Fibroblast of lung (primary cell): ENCODE measurements at regions not wholly inside any gene's neighbourhood (a gene's known extent, or its start where the extent isn't known, plus 50 kb on each side); places are given as distances from the start of the nearest gene placed in this dataset.

Source experiments
- DNase-seq, 2 donors: peaks; one replicate each; pipeline versions ENCODE4 v3.0.0 to v3.0.0-alpha.2; 2010; ENCODE audit warnings: low read depth in 2 of 2
- H2AFZ ChIP-seq: 2 replicates; pipeline ENCODE4 v1.5.1; 2012; ENCODE audit warnings: low read length, control low read depth, inconsistent platforms
- H3K27ac ChIP-seq: 2 replicates; pipeline ENCODE4 v1.5.1; 2011; ENCODE audit warnings: low read length, control low read depth; ENCODE audit not compliant: insufficient read depth
- H3K27me3 ChIP-seq: 2 replicates; pipeline ENCODE4 v1.5.1; 2011; ENCODE audit warnings: mild to moderate bottlenecking, low read length; ENCODE audit not compliant: control insufficient read depth, insufficient read depth
- H3K36me3 ChIP-seq: 2 replicates; pipeline ENCODE4 v1.5.1; 2011; ENCODE audit warnings: low read length; ENCODE audit not compliant: control insufficient read depth, insufficient read depth
- H3K4me1 ChIP-seq: 2 replicates; pipeline ENCODE4 v1.5.1; 2011; ENCODE audit warnings: low read length; ENCODE audit not compliant: control insufficient read depth, insufficient read depth; ENCODE audit errors: extremely low read depth
- H3K4me2 ChIP-seq: 2 replicates; pipeline ENCODE4 v1.5.1; 2011; ENCODE audit warnings: low read length, control low read depth; ENCODE audit not compliant: insufficient read depth; ENCODE audit errors: extremely low read depth
- H3K4me3 ChIP-seq, 4 experiments: fragments of 200-600 bp in 1 of 4; sonication (generic) in 1 of 4; replicated peaks in 1 of 4; 2 replicates each; pipeline ENCODE4 v1.5.1; 2011 to 2016; ENCODE audit warnings: low read length in 4 of 4, low read depth in 3 of 4, mild to moderate bottlenecking in 3 of 4, control low read depth in 2 of 4, inconsistent platforms in 1 of 4, mixed read lengths in 1 of 4; ENCODE audit not compliant: insufficient read depth in 1 of 4; ENCODE audit errors: control extremely low read depth in 1 of 4
- H3K79me2 ChIP-seq: 2 replicates; pipeline ENCODE4 v1.5.1; 2012; ENCODE audit warnings: mild to moderate bottlenecking, low read length, inconsistent platforms; ENCODE audit not compliant: control insufficient read depth, insufficient read depth
- H3K9ac ChIP-seq: 2 replicates; pipeline ENCODE4 v1.5.1; 2011; ENCODE audit warnings: mild to moderate bottlenecking, low read length, control low read depth; ENCODE audit not compliant: insufficient read depth
- H3K9me3 ChIP-seq: 2 replicates; pipeline ENCODE4 v1.5.1; 2012; ENCODE audit warnings: low read depth, low read length; ENCODE audit not compliant: control insufficient read depth, insufficient read depth
- H4K20me1 ChIP-seq: 2 replicates; pipeline ENCODE4 v1.5.1; 2011; ENCODE audit warnings: low read length; ENCODE audit not compliant: control insufficient read depth, insufficient read depth; ENCODE audit errors: extremely low read depth
- CTCF ChIP-seq, 2 donors: IDR thresholded peaks in 1 of 2; conservative IDR thresholded peaks in 1 of 2; 1 replicate in 1 of 2; 2 replicates in 1 of 2; pipeline ENCODE4 v1.5.1; 2011 to 2012; ENCODE audit warnings: low read length in 2 of 2, control low read depth in 1 of 2, inconsistent platforms in 1 of 2, low read depth in 1 of 2, mild to moderate bottlenecking in 1 of 2
- EZH2 ChIP-seq: IDR thresholded peaks from 2 replicates; pipeline ENCODE4 v1.5.1; 2012; ENCODE audit warnings: low read length, control low read depth, mild to moderate bottlenecking; ENCODE audit errors: missing control alignments

- TF ChIP-seq CTCF (conservative IDR thresholded peaks at IDR 0.05 in 1 of 2, IDR thresholded peaks at IDR 0.05 in 1 of 2; ENCODE audit: low read depth in 1 of 2, low read length in 2 of 2) (no peak), EZH2 (no peak)
- H2AFZ ChIP-seq: peak overlapping the region; percentile 21
- no peak overlapping the region for H3K27ac ChIP-seq
- no peak overlapping the region for H3K9ac ChIP-seq
- no peaks in the 10 kb centered on the region for H3K9me3 ChIP-seq
- H3K4me2 ChIP-seq: no peak overlapping the region
- no peaks in the 10 kb centered on the region for H3K36me3 ChIP-seq
- DNase-seq: peak; percentile 7 to 75
- H3K4me3 ChIP-seq: no peak overlapping the region
- no peaks in the 10 kb centered on the region for H3K79me2 ChIP-seq
- H3K27me3 ChIP-seq: no peaks in the 10 kb centered on the region
- H4K20me1 ChIP-seq: no peaks in the 10 kb centered on the region
- H3K4me1 ChIP-seq: peaks cover 2% of the 10 kb centered on the region
Observed at GRCh38 chr7:26993816-26994810, 101.7 kb downstream of the HOXA1 start.

GRCh38 chr7:26992670-26993069 lies 103.1 kb downstream of the HOXA1 start:
- TF ChIP-seq CTCF (conservative IDR thresholded peaks at IDR 0.05 in 1 of 2, IDR thresholded peaks at IDR 0.05 in 1 of 2; ENCODE audit: low read depth in 1 of 2, low read length in 2 of 2): no peak
- no peak for TF ChIP-seq EZH2
- no peak overlapping the region for H2AFZ ChIP-seq
- H3K9ac ChIP-seq: no peak overlapping the region
- H3K4me2 ChIP-seq: no peak overlapping the region
- H3K9me3 ChIP-seq: no peaks in the 10 kb centered on the region
- no peak overlapping the region for H3K27ac ChIP-seq
- H3K79me2 ChIP-seq: no peaks in the 10 kb centered on the region
- H4K20me1 ChIP-seq: no peaks in the 10 kb centered on the region
- H3K27me3 ChIP-seq: no peaks in the 10 kb centered on the region
- no peak overlapping the region for H3K4me3 ChIP-seq
- peaks cover 2% of the 10 kb centered on the region for H3K4me1 ChIP-seq
- no peak for DNase-seq
- H3K36me3 ChIP-seq: no peaks in the 10 kb centered on the region

DNA sequence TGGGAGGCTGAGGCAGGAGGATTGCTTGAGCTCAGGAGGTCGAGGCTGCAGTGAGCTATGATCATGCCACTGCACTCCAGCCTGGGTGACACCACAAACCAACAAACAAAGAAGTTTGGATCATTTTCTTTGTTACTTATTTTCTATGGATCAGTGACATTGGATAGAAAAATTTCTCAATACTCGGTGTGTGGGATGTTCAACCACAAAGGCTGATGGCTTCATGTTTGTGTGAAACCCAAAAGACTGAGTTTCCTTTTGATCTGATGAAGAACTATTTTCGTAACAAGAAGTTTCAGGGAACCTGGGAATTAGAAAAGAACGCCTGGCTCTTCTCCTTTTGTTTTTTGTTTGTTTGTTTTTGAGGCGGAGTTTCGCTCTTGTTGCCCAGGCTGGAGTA lies 104.0 kb downstream of the HOXA1 start:
- Histone ChIP-seq H3K27ac (no peak overlapping the region), H3K9me3 (no peaks in the 10 kb centered on the region), H3K27me3 (no peaks in the 10 kb centered on the region), H3K36me3 (no peaks in the 10 kb centered on the region), H2AFZ (no peak overlapping the region), H3K4me1 (peaks cover 2% of the 10 kb centered on the region), H3K4me3 (no peak overlapping the region), H4K20me1 (no peaks in the 10 kb centered on the region), H3K79me2 (no peaks in the 10 kb centered on the region), H3K4me2 (no peak overlapping the region), H3K9ac (no peak overlapping the region)
- TF ChIP-seq CTCF (conservative IDR thresholded peaks at IDR 0.05 in 1 of 2, IDR thresholded peaks at IDR 0.05 in 1 of 2; ENCODE audit: low read depth in 1 of 2, low read length in 2 of 2) (no peak), EZH2 (no peak)
- DNase-seq: no peak
